HG03103 (cell line): ENCODE measurements at regions not wholly inside any gene's neighbourhood (a gene's known extent, or its start where the extent isn't known, plus 50 kb on each side); places are given as distances from the start of the nearest gene placed in this dataset.
A peak's percentile ranks its signal among the peaks of the same experiment; 100 is the strongest.
"Not testable (repeated sequence)": the region's sequence is repeated elsewhere in the genome, so short reads cannot be mapped to it uniquely, and the experiment has no call there.

Experiments used
- ATAC-seq: cut with Tn5 transposase; IDR thresholded peaks from one replicate; pipeline ENCODE4 v1.9.1; 2021; ENCODE audit warnings: low read depth; ENCODE audit not compliant: unreplicated experiment

- ATAC-seq = no peak
Observed at GRCh38 chr6:179340-179950, 112.8 kb upstream of the DUSP22 start.

- not testable (repeated sequence) for ATAC-seq
Observed at GRCh38 chr6:180091-180694, 112.1 kb upstream of the DUSP22 start.

- ATAC-seq = peak; percentile 59
Observed at GRCh38 chr6:181049-181654, 111.1 kb upstream of the DUSP22 start.

- ATAC-seq = no peak
Observed at GRCh38 chr6:183668-184067, 108.6 kb upstream of the DUSP22 start.

GRCh38 chr6:184161-184700 is 108.1 kb upstream of the DUSP22 start:
- ATAC-seq = no peak

- no peak for ATAC-seq
Observed at GRCh38 chr6:186340-186965, 105.8 kb upstream of the DUSP22 start.

- ATAC-seq = no peak
Observed at GRCh38 chr6:187210-187861, 105.0 kb upstream of the DUSP22 start.

GRCh38 chr6:188821-189655 is 103.2 kb upstream of the DUSP22 start:
- peak; percentile 53 for ATAC-seq

GRCh38 chr6:189676-190075 is 102.6 kb upstream of the DUSP22 start:
- no peak for ATAC-seq

- no peak for ATAC-seq
Observed at GRCh38 chr6:190596-191395, 101.5 kb upstream of the DUSP22 start.

- ATAC-seq = no peak
Observed at GRCh38 chr6:191487-192312, 100.6 kb upstream of the DUSP22 start.

GRCh38 chr6:192313-192664 is 100.0 kb upstream of the DUSP22 start:
- ATAC-seq = no peak

GRCh38 chr6:193180-193579 is 99.1 kb upstream of the DUSP22 start:
- no peak for ATAC-seq

- no peak for ATAC-seq
Observed at GRCh38 chr6:193773-194310, 98.4 kb upstream of the DUSP22 start.

- no peak for ATAC-seq
Observed at GRCh38 chr6:195861-196360, 96.4 kb upstream of the DUSP22 start.

GRCh38 chr6:196543-196942 is 95.7 kb upstream of the DUSP22 start:
- no peak for ATAC-seq

- ATAC-seq = no peak
Observed at GRCh38 chr6:203661-204060, 88.6 kb upstream of the DUSP22 start.

- no peak for ATAC-seq
Observed at GRCh38 chr6:206264-206663, 86.0 kb upstream of the DUSP22 start.
